ENCODE measurements at regions not wholly inside any gene's neighbourhood (a gene's known extent, or its start where the extent isn't known, plus 50 kb on each side); places are given as distances from the start of the nearest gene placed in this dataset.

DNA sequence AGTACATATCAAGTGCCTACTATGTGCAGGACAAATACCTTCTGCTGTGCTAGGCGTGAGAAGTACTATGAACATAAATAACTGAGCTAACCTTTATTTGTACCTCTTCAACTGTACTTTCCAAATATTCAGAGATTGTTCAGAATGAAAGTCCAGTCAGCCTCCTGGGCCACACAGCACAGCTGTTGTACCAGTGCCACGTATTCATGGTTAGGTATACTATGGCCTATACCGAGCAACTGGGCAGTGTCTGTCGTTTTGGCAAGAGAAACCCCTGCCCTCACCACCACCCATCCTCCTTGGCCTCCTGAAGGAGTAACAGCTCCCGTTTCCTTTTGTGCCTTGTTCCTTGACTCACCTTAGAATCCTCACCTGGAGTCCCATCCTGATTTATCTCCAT, 53.0 kb downstream of the RASSF10 start:
- DNase-seq (ENCODE audit: low read depth), result no peak

DNA sequence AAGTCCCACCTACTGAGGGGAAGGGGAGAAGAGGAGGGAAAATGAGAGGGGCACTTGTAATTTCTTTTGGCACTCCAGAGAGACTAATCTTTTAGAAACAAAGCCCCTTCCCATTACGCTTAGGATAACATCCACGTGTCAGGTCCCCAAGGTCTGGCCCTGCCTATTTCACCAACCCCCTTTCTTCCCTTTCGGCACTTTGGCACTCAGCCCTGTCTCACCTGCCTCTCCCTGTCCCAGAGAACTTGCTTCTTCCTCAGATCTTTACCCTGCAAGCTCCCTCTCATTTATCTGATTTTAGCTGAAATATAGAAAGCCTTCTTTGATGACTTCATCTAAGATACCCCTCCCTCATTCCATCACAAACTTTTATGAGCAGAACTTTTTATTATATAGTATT, 55.5 kb downstream of the RASSF10 start:
- no peak for DNase-seq (ENCODE audit: low read depth)

DNA sequence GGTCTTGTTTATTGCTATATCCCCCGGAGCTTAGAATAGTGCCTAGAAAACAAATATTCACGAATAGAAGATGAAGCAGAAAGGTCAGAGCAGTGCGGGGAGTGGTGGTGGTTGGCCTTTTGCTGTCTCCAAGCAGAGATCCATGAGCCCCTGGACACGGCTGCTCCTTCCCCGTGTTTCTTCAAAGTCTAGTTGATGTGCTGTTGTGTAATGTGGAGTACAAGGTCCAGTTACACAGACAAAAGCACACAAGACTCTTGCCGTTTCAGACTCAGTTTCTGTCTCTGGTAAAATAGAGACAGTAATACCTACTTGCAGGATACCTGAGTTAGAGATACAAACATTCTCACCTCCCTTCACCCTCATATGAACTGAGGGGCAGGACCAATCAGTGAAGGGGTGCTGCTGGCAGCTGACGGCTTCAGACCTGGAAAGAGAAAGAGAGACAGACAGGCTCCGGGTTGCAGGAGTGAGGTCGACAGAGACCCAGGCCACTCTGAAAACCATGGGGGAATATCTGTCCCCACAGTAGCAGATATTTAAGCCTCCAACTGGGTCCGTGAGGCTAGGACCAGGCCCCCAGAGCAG, 56.2 kb downstream of the RASSF10 start:
- DNase-seq (ENCODE audit: low read depth), result no peak

DNA sequence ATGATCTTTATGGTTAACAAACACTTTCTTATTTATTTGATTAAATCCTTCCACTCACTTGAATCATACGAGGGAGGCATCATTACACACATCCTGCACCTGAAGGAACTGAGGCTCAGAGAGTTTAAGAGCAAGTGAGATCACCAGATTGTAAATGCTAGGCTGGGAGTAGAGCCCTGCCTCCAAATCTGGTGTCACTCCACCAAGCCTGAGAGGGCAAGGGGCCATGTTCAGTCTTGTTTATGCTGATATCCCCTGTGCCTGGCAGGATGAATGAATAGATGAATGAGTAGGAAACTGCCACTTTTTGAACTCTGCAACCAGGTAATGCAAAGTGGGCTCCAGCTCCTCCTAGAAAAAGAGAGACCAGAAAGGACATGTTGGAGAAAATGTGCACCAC, 59.1 kb downstream of the RASSF10 start:
- no peak for DNase-seq (ENCODE audit: low read depth)

DNA sequence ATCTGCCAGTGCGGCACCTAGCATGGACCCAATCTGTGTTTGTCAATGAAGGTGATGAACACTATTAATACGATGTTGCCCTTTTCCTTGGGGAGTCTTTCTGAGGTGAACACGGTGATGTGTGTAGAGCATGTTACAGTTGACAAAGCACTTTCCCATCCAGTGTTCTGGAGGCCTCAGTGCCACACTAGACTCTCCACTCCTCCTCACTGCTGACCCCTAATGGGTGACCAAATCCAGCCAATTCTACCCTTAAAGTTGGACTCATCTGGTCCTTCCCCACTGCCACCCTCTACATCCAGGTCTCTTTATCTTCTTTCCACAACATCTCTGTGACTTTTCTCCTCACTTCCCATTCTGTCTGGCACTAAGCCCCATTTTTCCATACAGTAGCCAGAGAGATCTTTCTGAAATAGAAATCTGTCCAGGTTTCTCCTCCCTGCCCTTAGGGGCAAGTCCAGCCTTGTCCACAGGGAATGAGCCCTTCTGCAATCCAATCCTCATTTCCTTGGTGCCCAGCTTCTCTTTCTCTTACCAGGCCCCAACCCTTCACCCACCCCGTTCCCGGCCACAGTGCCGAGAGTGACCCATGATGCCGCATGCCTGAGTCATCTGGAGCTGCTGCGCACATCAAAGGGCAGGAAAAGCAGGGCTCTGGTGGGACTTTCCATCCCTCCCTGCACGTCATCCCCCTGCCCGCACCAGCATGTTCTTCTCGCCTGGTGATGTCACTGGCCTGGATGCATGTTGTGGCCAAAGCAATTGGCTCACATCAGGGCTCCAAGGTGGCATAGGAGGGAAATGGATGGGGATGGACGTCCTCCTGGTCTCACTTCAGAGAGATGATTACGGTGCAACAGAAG, 64.2 kb downstream of the RASSF10 start:
- DNase-seq (ENCODE audit: low read depth), result no peak

DNA sequence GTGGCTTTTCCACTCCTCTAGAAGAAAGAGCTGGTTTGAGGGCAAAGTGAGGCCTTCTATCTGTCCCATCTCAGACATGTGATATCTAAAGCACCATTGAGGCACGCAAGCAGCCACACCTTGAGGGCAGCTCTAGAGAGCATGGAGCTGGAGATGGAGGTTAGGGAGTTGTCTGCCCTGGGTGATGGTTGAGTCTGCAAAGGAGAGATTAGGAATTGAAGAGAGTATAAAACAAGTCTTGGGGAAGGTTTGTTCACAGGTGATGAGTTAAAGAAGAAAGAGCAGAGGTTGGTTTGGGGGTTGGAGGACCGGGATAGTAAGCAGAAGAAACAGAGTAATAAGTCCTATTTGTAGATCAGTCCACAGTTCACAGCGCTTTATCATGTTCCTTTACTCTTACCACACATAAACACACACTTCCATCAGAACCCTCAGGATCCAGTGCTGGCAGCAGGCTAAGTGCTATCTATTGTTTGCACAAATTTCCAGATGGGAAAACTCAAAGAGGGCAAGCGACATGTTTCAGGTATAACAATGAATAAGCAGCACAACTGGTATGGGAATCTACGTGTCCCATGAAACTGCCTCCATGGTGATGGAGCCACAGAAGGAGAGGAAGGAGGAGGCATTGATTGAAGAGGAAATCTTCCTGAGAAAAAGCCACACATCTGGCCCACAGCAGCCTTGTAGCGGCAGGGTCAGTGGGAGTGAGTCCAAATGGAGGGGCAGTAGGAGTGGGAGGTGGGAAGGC, 65.8 kb downstream of the RASSF10 start:
- DNase-seq (ENCODE audit: low read depth), result no peak

DNA sequence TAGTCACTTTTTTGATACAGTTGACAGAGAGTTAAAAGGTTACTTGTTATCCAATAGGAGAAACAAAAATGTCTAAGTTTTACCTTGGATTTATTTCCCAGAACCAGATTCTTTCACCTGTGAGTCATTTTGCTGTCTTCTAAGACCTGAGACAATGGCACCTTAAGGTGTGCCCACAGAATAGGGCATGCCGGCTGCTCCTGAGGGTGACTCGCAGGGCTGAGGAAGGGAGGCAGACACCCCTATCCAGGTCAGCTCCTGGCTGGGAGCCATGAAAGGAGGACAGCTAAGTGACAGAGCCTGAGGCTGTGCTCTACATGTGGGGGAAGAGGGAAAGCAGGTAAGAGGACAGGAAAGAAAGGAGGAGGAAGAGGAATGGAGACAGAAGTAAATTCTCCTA, 67.8 kb downstream of the RASSF10 start:
- no peak for DNase-seq (ENCODE audit: low read depth)

DNA sequence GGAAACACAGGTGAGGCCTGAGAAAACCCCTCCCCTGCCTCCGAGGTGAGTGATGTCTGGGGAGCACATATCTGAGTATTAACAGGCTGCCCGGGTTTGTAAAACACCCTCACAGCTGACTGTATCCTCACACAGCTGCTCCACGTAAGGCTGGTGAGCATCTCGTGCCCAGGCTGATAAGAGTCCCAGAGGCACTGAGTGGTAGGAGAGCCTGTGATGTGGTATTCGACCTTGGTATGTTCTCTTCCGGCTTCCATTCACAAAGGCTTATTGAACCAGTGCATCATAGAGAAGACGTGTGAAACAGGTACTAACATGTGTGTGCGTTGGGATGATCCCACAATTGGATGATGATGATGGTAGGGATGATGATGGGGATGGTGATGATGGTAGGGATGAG, 71.7 kb downstream of the RASSF10 start:
- no peak for DNase-seq (ENCODE audit: low read depth)

DNA sequence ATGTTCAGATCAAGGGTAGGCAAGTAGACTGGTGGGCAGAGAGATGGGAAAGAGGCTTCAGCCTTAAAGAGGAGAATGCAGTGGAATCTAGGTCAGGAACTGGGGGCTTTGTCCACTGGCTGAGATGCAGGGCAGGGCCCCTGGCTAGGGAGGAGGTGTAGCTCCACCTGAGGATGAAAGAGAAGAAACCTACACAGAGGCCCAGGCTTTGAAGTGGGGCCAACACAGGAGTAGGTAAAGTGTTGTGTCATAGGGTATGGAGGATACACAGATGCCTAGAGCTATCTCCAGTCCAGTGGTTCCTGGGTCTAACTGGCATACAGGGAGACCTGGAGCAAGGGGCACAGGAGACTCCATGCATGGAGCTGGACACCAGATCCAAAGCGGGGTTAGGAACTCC, 73.5 kb downstream of the RASSF10 start:
- no peak for DNase-seq (ENCODE audit: low read depth)

DNA sequence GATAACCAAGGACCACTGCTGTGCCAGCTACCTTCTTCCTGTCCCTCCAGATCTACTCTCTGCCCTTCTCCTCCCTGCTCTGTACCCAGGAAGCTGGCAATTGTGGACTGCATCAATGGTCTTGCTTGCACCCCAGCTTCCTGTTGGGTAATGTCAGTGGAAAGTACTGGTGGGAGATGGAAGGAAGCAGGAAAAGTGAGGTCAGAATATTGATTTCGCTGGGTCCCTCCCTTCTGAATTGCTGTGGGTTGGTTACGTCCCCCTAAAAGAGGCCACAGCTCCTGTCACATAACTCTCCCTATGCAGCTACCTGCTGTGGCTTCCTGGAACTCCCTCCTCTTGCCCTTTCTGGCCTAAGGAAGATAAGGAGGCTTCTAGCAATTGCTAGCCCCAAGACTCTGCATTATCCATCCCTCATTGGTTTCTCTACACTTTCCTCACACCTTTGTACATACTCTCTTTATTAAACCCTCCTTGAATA, 81.2 kb downstream of the RASSF10 start:
- no peak for DNase-seq (ENCODE audit: low read depth)

DNA sequence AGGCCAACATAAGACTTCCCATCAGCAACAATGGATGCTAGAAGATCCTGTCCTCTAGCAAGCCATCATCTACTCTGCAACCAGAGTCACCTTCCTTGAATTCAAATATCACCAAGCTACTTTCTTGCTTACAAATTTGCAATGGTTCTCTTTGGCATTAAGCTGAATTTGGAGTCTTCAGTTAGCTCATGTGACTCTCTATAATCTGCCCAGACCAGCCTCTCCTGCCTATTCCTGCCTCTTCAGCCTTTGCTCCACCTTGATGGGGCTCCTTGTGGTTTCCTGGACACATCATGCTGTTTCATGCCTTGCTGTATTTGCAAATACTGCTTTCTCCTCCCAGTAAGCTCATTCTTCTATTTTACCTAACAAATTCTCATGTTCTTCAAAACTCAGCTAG, 82.3 kb downstream of the RASSF10 start:
- DNase-seq (ENCODE audit: low read depth), result no peak

DNA sequence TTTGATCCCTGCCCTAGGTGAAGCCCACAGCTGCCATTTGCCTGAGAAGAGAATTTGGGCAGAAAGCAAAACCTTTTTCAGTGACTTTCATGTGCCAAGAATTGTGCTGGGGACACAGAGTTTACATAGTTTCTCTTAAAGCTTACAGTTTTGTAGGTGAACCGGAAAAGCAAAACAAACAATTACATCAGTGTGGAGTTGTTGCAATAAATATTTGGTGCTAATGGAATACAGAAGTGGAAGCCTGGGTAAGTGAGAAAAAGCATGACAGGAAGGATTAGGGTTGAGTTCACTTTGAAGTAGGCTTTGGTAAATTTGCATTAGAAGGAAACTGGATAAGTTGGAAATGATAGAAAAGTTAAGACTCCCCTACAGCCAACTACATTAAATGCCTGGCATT, 82.7 kb downstream of the RASSF10 start:
- DNase-seq (ENCODE audit: low read depth), result no peak

DNA sequence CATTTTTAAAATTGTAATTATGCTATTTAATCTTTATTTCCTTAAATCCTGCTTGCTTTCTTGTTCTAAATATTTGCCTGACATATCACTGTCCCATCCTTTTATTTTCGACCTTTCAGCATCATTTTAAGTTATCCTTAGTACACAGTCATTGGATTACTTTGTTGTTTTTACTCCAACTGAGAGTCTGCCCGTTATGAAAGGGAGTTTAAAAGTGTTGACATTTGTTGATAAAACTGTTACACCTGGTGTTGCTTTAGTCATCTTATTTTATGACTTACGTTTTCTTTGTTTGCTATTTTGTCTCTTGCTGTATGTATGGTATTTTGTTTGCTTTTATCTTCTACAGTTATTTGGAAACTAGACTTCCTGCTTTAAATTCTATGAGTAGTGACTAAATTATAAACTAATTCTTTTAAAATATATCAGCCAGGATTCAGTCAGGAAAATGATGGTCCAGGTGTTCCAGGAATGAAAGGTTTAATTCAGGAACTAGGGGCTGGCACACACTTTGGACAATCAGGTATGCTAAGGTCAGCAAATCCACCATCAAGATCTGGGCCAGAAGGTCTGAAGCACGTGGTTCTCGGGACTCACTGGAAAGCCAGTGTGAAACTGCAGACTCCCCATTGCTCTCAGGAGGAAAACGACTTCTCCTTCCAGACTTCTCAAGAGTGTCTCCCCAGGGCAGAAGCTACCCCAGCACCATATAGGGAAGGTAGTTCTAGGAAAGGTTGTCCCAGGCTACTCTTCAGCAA, 86.0 kb downstream of the RASSF10 start:
- no peak for DNase-seq (ENCODE audit: low read depth)

DNA sequence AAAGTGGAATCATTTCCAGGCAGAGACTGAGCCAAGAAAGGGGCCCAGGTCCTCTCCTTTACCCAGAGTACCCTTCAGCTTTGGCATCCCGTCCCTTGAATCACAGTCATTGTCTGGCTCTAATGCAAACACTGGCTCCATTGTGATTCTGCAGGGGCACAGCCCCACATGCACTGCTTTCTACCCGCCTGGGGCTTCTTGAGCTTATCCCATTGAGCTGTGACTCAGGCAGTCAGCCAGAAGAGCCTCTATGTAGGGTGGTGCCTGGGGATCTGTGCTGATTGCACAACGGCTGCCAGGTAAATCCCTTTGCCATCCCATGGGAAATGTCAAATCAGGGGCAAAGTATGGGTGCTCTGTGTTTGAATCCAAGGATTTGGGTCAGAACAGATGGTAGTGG, 88.9 kb downstream of the RASSF10 start:
- no peak for DNase-seq (ENCODE audit: low read depth)

DNA sequence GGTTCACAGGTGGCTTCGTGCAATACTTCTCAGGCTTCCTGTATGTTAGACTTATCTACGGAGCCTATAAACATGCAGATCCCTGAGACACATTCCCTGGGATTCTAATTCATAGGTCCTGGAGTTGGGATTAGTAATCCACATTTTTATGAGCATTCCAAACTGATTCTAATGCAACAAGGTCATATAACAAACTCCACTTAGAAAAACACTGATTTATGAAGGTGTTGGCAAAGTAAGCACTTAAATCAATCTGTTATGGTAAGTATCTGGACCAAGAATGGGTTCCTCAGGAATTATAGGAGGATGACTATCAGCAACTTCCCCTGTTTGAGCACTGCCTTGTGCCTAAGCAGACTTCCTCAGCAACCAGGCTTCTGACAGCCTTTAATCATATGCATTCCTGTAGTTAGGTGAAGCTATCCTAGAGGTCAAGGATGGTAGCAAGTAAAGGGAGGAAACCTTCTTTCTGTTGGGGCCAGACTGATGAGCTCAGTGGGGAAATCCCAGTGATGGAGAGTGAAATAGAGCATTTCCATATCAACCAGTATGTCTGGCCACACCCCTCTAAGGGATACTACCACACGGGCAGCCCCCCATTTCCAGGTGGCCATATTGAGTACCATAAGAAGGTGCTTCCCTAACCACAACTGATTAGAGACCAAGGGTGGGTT, 89.6 kb downstream of the RASSF10 start:
- DNase-seq (ENCODE audit: low read depth), result no peak

DNA sequence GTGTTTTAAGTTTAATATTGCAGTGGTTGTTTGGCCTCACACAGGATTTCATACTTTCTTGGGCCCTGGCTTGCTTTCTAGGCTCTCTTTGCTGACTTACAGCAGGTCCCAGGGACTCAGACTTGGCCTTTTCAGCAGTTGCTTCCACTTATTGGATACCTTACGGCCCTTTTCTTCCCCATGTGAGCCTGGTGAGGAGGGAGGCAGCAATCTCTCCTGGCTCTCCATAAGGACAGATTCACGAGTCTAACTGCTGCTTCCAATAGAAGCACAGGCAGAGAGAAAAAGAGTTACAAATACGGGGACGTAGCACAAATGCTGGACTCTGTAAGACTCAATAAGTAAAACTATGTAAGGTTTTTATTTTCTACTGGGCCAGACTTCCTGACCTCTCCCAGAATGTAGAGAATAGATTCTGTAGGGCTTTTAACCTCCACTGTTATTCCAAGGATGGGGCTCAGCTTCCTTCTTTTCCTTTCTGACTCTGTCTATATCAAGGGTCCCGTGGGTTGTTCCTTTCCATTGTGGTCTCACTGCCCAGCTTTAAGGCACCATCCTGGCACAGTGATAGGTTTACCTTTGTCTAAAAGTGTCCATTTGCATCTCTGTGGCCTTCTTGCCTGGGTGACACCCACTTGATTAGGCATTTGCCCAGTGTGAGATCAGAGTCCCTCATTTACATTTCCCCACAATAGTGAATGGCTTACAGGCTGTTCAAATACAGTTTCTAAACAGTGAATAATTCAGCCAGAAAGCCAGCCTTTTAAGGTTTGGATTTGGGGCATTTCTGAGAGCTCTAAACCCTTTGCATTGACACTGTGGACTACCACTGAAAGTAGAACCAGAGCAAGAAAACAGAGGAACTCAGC, 92.8 kb downstream of the RASSF10 start:
- no peak for DNase-seq (ENCODE audit: low read depth)

DNA sequence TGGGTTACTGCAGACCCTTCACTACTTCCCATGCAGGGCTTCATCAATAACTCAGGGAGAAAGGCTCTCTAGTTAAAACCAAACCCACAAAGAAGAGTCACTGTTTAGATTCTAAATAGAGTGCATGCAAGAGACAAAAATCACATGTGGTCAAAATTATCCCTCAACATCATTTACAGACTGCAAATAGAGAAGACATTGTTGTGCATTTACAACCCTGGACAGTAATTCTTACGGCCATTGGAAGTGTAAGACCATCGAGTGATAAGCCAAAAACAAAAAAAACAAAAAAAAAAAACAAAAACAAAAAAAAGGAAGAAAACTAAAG, 93.4 kb downstream of the RASSF10 start:
- no peak for DNase-seq (ENCODE audit: low read depth)

DNA sequence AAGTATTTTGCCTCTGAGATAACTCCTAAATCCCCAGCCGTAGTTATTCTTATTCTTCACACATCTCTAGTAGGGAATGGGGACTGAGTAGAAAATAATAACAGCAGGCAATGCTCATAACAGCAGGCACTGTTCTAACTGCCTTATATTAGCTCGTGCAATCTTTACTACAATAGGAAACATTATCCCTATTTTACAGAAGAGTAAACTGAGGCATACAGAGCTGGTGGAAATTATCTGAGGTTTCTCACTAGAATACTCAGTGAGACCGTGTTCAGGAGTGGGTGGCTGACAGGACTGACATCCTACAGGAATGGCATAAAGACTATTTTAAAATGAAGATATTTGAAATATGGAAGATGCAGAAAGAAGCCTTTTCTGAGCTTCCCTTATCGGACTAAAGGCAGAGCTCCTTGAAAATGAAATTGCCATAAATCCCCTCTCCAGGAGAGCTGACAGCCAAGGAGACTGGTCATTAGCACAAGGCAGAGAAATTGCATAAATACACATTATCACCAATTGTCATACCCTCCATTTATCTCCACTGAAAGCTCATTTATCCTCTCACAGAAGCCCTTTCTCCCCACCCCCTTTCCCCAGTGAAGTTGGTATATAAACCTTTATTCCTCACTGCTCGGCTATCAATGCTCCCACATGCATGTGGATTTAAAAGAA, 93.9 kb downstream of the RASSF10 start:
- DNase-seq (ENCODE audit: low read depth), result no peak

DNA sequence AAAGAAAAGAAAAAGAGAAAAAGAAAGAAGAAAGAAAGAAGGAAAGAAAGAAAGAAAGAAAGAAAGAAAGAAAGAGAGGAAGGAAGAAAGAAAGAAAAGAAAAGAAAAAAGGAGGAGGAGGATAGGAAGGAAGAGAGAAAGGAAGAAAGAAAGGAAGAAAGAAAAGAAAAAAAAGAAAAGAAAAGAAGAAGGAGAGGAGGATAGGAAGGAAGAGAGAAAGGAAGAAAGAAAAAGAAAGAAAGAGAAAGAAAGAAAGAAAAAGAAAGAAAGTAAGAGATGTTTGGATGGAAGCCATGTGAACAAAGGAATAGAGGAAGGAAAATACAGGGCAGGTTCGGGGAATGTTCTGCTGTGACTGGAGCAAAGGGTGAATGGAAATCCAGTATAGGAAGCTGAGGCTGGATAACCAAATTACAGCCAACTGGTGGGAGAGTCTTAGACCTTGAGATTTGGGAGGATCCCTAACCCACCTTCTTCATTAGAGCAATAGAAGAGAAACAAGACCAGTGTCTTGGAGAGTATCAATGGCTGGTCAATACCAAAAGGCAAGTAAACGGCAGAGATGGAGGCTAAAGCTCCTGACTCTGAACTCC, 94.9 kb downstream of the RASSF10 start:
- no peak for DNase-seq (ENCODE audit: low read depth)
